ENCODE measurements at regions not wholly inside any gene's neighbourhood (a gene's known extent, or its start where the extent isn't known, plus 50 kb on each side); places are given as distances from the start of the nearest gene placed in this dataset.

DNA sequence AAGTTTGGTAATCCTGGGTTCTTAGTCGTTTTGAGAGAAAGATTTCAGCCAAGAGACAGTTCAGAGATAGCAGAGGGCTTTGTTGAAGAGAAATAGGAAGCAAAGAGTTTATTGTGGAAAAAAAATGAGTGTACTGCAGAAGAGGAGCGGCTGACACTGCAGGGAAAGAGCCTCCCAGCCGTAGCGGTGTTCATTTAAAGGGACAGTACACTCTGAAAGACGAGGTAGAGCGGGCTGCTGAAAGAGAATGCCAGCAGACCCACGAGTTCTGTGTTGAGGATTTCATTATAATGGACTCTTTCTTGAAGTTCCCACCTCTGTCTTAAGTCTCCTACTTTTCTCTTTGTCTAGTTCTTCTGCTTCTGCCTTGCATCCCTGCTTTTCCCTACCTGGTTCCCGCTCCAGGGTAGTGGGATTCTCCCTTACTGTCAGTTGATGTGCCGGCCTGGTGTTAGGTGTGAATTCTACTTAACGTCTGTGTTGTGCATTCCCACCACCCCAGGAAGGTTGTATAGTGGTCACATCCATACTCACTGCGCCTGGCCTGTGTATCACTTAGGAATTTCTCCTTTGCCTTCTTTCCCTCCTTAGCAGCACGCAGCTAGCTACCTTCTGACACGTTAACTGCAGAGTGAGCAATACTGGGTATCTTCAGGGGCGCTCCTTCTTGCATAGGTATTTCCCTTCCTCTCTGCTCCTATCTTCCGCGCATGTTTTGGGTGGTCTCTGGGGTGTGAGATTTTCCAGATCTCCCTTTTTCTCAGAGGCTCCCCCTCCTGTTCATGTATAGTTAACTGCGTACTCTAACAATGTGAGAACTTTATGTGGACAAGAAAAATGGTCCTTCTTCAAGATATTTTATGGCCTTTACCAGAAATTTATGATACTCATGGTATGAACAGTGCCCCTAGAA, 164.5 kb downstream of the PTH2R start:
- no peak overlapping the region for H3K27ac ChIP-seq
- no peak for ATAC-seq

DNA sequence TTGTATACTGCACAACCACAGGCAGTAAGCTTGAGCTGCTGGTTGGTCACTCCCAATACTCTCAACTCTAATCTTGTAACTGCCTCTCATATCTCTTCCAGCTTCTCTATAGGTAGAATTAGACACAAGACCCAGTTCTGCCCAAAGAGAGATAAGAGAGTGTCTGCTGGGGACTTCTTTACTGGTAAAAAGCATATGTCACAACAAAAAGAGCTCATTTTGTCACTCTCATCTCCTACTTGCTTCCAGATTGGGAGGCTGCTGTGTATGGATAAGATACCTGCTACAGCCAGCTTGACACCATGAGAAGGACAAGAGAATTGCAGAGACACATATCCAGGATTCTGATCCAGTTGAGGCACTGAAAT, 165.2 kb downstream of the PTH2R start:
- H3K4me1 ChIP-seq = no peaks in the 10 kb centered on the region
- H3K27ac ChIP-seq = no peak overlapping the region
- DNase-seq (no peak), ATAC-seq (no peak)
- peaks cover under 1% of the 10 kb centered on the region for H3K9me3 ChIP-seq
- H3K4me3 ChIP-seq = no peak overlapping the region
- TF ChIP-seq, protein P1, sequence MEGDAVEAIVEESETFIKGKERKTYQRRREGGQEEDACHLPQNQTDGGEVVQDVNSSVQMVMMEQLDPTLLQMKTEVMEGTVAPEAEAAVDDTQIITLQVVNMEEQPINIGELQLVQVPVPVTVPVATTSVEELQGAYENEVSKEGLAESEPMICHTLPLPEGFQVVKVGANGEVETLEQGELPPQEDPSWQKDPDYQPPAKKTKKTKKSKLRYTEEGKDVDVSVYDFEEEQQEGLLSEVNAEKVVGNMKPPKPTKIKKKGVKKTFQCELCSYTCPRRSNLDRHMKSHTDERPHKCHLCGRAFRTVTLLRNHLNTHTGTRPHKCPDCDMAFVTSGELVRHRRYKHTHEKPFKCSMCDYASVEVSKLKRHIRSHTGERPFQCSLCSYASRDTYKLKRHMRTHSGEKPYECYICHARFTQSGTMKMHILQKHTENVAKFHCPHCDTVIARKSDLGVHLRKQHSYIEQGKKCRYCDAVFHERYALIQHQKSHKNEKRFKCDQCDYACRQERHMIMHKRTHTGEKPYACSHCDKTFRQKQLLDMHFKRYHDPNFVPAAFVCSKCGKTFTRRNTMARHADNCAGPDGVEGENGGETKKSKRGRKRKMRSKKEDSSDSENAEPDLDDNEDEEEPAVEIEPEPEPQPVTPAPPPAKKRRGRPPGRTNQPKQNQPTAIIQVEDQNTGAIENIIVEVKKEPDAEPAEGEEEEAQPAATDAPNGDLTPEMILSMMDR (IDR thresholded peaks at IDR 0.05) = no peak
- intact Hi-C loops (cut with DNase I) = no loop called here
- H3K36me3 ChIP-seq = no peaks in the 10 kb centered on the region
- no peaks in the 10 kb centered on the region for H3K27me3 ChIP-seq (ENCODE audit: low read depth)

More for the DNA sequence above, 164.5 kb downstream of the PTH2R start:
- no peaks in the 10 kb centered on the region for H3K4me1 ChIP-seq
- TF ChIP-seq, protein P1 (IDR thresholded peaks at IDR 0.05) = no peak
- no peaks in the 10 kb centered on the region for H3K27me3 ChIP-seq (ENCODE audit: low read depth)
- intact Hi-C loops (cut with DNase I) = no loop called here
- no peak for DNase-seq
- no peaks in the 10 kb centered on the region for H3K36me3 ChIP-seq
- H3K4me3 ChIP-seq = no peak overlapping the region
- H3K9me3 ChIP-seq = no peaks in the 10 kb centered on the region

DNA sequence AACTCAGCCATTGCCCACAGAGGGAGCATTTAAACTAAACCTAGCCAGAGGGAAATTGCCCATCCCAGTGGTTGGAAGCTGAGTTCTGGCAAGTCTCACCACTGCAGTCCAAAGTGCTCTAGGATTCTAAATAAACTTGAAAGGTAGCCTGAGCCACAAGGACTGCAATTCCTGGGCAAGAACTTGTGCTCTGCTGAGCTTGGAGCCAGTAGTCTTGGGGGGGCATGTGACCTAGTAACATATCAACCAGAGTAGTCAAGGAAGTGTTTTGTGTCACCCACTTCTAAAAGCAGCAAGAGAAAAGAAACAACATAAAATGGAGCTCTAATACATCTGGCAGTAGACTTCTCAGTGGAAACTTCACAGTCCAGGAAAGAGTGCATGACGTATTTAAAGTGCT, 167.0 kb downstream of the PTH2R start:
- Histone ChIP-seq H3K4me1 (no peaks in the 10 kb centered on the region), H3K9me3 (peaks cover 6% of the 10 kb centered on the region), H3K4me3 (no peak overlapping the region), H3K27me3 (ENCODE audit: low read depth) (no peaks in the 10 kb centered on the region), H3K36me3 (no peaks in the 10 kb centered on the region), H3K27ac (no peak overlapping the region)
- DNase-seq = no peak
- intact Hi-C loops (cut with DNase I) = no loop called here
- ATAC-seq = no peak
- TF ChIP-seq, protein P1 (IDR thresholded peaks at IDR 0.05) = no peak

DNA sequence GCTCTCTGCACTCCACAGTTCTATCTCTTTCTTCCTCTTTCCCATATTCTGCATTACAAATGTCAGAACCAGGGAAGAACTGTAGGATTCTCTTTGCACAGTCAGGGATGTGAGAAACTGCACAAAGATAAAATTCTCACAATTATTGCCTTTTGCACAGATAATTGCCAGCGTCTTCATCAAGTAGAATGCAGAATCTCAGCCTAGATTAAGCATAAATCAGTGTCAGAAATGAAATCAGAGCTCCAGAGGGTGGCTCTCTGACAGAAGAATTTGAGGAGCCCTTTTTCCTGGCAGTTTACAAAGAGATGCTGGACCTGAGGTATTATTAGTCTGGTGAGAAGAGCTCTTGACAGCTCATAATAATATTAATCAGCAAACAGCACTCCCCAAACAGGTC, 173.1 kb downstream of the PTH2R start:
- no peak for ATAC-seq
- intact Hi-C loops (cut with DNase I) = no loop called here
- H3K36me3 ChIP-seq = no peaks in the 10 kb centered on the region
- no peak for DNase-seq
- no peaks in the 10 kb centered on the region for H3K4me1 ChIP-seq
- TF ChIP-seq, protein P1 (IDR thresholded peaks at IDR 0.05) = no peak
- peaks cover 6% of the 10 kb centered on the region for H3K9me3 ChIP-seq
- H3K27ac ChIP-seq = no peak overlapping the region
- no peak overlapping the region for H3K4me3 ChIP-seq
- H3K27me3 ChIP-seq (ENCODE audit: low read depth) = no peaks in the 10 kb centered on the region

DNA sequence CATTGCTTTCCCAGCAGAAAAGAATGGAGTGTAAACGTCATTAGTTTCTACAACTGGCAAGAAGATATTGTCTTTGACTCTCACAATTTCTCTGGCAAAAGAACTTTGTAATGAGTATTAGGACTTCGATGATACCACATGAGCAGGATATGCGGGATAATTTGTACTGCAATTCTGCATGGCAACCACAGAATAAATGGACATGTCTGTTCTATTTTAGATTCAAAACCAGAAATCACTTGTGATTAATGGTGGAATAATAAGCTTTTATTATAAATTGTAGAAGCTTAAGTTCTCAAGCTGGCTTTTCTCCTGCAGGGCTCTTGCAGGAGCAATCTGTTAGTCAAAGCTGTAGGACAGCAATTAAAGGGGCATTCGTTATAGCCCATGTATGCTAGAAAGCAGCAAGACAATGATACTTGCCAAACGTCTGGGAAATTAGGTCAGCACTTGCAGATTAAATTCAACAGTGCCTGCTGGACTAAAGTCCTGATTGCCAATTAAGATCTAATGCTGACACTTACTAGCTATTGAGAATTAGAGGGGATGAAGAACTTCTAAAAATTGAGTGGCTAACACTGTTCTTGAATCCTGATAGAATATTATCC, 177.9 kb downstream of the PTH2R start:
- ATAC-seq = no peak
- H3K4me3 ChIP-seq = no peak overlapping the region
- no peaks in the 10 kb centered on the region for H3K27me3 ChIP-seq (ENCODE audit: low read depth)
- no peaks in the 10 kb centered on the region for H3K9me3 ChIP-seq
- H3K4me1 ChIP-seq = no peaks in the 10 kb centered on the region
- H3K36me3 ChIP-seq = no peaks in the 10 kb centered on the region
- intact Hi-C loops (cut with DNase I) = no loop called here
- no peak overlapping the region for H3K27ac ChIP-seq
- DNase-seq = no peak
- TF ChIP-seq, protein P1 (IDR thresholded peaks at IDR 0.05) = no peak
